ENCODE measurements at regions not wholly inside any gene's neighbourhood (a gene's known extent, or its start where the extent isn't known, plus 50 kb on each side); places are given as distances from the start of the nearest gene placed in this dataset.

- no peak overlapping the region for H3K4me3 ChIP-seq (replicated peaks in 1 of 3; ENCODE audit: insufficient read depth in 1 of 3, low read depth in 1 of 3, low read length in 3 of 3)
- DNase-seq (ENCODE audit: low read depth, low spot score) (no peak), FAIRE-seq (no peak)
- ChIA-PET POLR2A (no interaction called here), CTCF (no interaction called here)
- no peaks in the 10 kb centered on the region for H3K36me3 ChIP-seq (ENCODE audit: control insufficient read depth in 2 of 2, extremely low read depth in 1 of 2, insufficient read depth in 2 of 2, low read length in 2 of 2)
- H3K27ac ChIP-seq (ENCODE audit: insufficient read depth, low read depth, low read length): no peak overlapping the region
- H3K79me2 ChIP-seq (ENCODE audit: control insufficient read depth, insufficient read depth, low read length): no peaks in the 10 kb centered on the region
- dilution Hi-C loops (cut with MboI; ENCODE audit: extremely low pct_ligation_motif_present, low sequenced_read_pairs): no loop called here
- H3K4me1 ChIP-seq (ENCODE audit: control insufficient read depth, extremely low read depth, insufficient read depth, low read length): no peaks in the 10 kb centered on the region
- no peak for TF ChIP-seq EZH2 (IDR thresholded peaks at IDR 0.05; ENCODE audit: borderline replicate concordance, low read depth, low read length, severe bottlenecking)
- TF ChIP-seq CTCF (IDR thresholded peaks at IDR 0.05; ENCODE audit: extremely low read depth in 1 of 2, insufficient read depth in 1 of 2, low read depth in 1 of 2, low read length in 2 of 2): no peak
- TF ChIP-seq GATA2 (IDR thresholded peaks at IDR 0.05; ENCODE audit: insufficient read depth, insufficient read length, low read depth, low read length): no peak
- TF ChIP-seq POLR2AphosphoS5 (IDR thresholded peaks at IDR 0.05; ENCODE audit: insufficient read depth, low read depth, low read length): no peak
- TF ChIP-seq, protein P1, sequence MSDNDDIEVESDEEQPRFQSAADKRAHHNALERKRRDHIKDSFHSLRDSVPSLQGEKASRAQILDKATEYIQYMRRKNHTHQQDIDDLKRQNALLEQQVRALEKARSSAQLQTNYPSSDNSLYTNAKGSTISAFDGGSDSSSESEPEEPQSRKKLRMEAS (IDR thresholded peaks at IDR 0.05; ENCODE audit: insufficient read depth, insufficient read length): no peak
- no peak for TF ChIP-seq MYC (IDR thresholded peaks at IDR 0.05; ENCODE audit: low read depth, low read length)
- TF ChIP-seq FOS (IDR thresholded peaks at IDR 0.05; ENCODE audit: borderline replicate concordance, insufficient read depth, low read length): no peak
- TF ChIP-seq JUN (IDR thresholded peaks at IDR 0.05; ENCODE audit: borderline replicate concordance, insufficient read depth, insufficient read length, low read depth): no peak
- TF ChIP-seq POLR2A (IDR thresholded peaks at IDR 0.05; ENCODE audit: low read depth, low read length): no peak
- H3K9ac ChIP-seq (replicated peaks; ENCODE audit: extremely low read depth, insufficient read depth, low read length): no peak overlapping the region
- H3K4me2 ChIP-seq (ENCODE audit: insufficient read depth, low read length): no peak overlapping the region
- H3K9me1 ChIP-seq (replicated peaks; ENCODE audit: control insufficient read depth, extremely low read depth, insufficient read depth, low read length): no peaks in the 10 kb centered on the region
- peaks cover 4% of the 10 kb centered on the region for H3K9me3 ChIP-seq (replicated peaks; ENCODE audit: control insufficient read depth, insufficient read depth, low read length)
- H2AFZ ChIP-seq (ENCODE audit: low read depth, low read length): no peak overlapping the region
- H4K20me1 ChIP-seq (replicated peaks; ENCODE audit: control insufficient read depth, extremely low read depth, insufficient read depth, low read length): no peaks in the 10 kb centered on the region
- H3K27me3 ChIP-seq (ENCODE audit: control insufficient read depth in 2 of 2, insufficient read depth in 2 of 2, low read length in 2 of 2): no peaks in the 10 kb centered on the region
- no TSS peak for BruUV-seq (replicated peaks)
- intact Hi-C loops (cut with micrococcal nuclease): no loop called here
These were observed 180.8 kb downstream of the SALL1 start for GRCh38 chr16:50970281-50970680.

Data from endothelial cell of umbilical vein (primary cell).